ENCODE measurements at regions not wholly inside any gene's neighbourhood (a gene's known extent, or its start where the extent isn't known, plus 50 kb on each side); places are given as distances from the start of the nearest gene placed in this dataset.

DNA sequence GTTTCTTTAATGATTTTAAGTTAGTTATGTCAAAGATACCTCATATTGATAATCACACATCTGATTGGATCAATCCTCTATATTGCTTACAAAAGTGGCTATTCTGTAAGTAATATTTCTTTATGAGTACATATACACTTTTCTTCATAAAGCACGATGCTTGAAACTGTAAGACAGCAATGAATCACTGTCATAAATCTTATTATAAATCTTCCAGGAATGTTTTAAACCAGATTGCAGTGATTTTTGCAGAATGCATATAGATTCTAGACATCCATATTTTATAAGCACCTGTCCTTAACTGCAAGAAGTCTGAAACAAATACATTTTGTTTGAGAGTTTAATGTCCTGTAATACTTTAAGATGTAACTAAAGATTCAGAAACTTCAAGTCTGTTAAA is 367.0 kb upstream of the FANCL start:
- no peak for TF ChIP-seq POLR2A (IDR thresholded peaks at IDR 0.05)
- TF ChIP-seq, protein P1, sequence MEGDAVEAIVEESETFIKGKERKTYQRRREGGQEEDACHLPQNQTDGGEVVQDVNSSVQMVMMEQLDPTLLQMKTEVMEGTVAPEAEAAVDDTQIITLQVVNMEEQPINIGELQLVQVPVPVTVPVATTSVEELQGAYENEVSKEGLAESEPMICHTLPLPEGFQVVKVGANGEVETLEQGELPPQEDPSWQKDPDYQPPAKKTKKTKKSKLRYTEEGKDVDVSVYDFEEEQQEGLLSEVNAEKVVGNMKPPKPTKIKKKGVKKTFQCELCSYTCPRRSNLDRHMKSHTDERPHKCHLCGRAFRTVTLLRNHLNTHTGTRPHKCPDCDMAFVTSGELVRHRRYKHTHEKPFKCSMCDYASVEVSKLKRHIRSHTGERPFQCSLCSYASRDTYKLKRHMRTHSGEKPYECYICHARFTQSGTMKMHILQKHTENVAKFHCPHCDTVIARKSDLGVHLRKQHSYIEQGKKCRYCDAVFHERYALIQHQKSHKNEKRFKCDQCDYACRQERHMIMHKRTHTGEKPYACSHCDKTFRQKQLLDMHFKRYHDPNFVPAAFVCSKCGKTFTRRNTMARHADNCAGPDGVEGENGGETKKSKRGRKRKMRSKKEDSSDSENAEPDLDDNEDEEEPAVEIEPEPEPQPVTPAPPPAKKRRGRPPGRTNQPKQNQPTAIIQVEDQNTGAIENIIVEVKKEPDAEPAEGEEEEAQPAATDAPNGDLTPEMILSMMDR (IDR thresholded peaks at IDR 0.05): no peak

All from Peyer's patch (tissue), 4 donors.